Stimulated activated CD4-positive, alpha-beta T cell treated with anti-CD3 and anti-CD28 coated beads, Interleukin-2, amount 100 ng/mL, for 24 hours (primary cell): ENCODE measurements at regions not wholly inside any gene's neighbourhood (a gene's known extent, or its start where the extent isn't known, plus 50 kb on each side); places are given as distances from the start of the nearest gene placed in this dataset.

Source experiments
- DNase-seq, 2 donors: peaks; one replicate each; pipeline ENCODE4 v3.0.0-alpha.2; 2020

DNA sequence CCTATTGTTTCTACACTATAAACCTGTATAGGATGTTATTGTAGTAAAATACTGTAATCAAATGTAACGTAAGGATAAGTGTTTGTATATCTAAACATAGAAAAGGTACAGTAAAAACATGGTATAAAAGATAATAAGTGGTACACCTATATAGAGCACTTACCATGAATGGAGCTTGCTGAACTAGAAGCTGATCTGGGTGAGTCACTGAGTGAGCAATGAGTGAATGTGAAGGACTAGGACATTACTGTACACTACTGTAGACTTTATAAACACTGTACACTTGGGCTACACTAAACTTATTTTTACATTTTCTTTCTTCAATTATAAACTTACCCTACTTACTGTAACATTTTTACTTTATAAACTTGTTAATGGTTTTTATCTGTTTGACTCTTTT, 732.9 kb upstream of the LRRN3 start:
- DNase-seq = no peak

GRCh38 chr7:110371709-110372108, 719.2 kb upstream of the LRRN3 start:
- no peak for DNase-seq

- no peak for DNase-seq
These were observed 718.2 kb upstream of the LRRN3 start for GRCh38 chr7:110372685-110373084.

DNA sequence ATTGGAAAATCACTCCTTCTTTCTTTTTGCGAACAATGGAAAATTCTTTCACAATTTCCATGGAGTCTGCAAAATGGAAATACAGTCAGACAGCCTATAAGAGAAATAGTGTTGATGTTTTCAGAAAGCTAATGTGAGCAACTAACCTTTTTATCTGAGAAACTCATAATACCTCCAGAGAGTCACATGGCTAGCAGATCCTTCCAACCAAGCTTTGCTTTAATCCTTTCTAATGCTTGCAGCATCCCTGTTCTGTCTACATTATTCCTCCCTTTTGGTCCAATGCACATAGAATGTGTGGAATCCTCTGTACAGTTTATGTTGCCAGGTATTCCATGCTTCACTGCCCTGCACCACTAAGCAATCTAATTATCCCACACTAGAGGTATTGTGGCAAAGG, 717.5 kb upstream of the LRRN3 start:
- DNase-seq = no peak

- DNase-seq = no peak
These were observed 717.1 kb upstream of the LRRN3 start for GRCh38 chr7:110373859-110374258.

DNA sequence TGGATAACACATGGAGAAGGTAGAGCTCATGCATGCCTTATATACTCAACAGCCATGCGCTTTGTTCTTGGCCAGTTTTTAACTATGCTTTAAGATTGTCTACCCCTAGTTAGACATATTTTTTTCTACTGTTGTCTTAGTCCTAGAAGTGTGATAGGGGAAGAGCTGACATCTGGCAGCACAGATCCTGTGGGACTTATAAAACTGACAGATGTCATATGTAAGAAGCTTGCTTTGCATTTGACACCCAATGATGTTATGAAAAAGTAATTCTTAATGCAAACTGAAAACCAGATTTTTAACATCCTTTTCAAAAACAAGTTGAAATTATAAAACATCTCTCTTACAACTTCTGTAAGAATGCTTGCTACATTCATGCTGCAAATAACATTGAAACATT, 715.9 kb upstream of the LRRN3 start:
- no peak for DNase-seq

GRCh38 chr7:110382736-110383135, 708.2 kb upstream of the LRRN3 start:
- DNase-seq = no peak

GRCh38 chr7:110386006-110386405, 704.9 kb upstream of the LRRN3 start:
- DNase-seq = no peak

- no peak for DNase-seq
These were observed 704.0 kb upstream of the LRRN3 start for GRCh38 chr7:110386913-110387312.

DNA sequence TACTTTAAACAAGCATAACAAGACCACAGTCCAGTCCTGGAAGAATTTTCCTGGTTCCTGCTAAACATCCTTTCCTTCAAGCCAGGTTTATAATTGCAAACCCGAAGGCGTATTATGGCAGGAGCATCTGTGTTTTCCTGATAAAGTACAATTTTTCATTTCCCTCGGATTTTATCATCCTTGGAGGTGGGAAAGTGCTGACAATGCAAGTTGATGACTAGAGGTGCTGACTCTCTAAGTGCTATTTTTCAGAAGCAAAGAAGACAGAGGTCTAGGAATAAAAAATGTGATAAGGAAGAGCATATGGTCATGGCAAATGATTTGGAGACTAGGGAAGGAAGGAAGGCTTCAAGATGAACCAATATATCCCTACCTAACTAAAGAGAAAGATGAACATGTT, 703.2 kb upstream of the LRRN3 start:
- no peak for DNase-seq

GRCh38 chr7:110388457-110388856, 702.5 kb upstream of the LRRN3 start:
- no peak for DNase-seq

GRCh38 chr7:110396021-110396420, 694.9 kb upstream of the LRRN3 start:
- DNase-seq = no peak

- DNase-seq = no peak
These were observed 692.8 kb upstream of the LRRN3 start for GRCh38 chr7:110397927-110398660.

GRCh38 chr7:110399421-110399820, 691.5 kb upstream of the LRRN3 start:
- no peak for DNase-seq

DNA sequence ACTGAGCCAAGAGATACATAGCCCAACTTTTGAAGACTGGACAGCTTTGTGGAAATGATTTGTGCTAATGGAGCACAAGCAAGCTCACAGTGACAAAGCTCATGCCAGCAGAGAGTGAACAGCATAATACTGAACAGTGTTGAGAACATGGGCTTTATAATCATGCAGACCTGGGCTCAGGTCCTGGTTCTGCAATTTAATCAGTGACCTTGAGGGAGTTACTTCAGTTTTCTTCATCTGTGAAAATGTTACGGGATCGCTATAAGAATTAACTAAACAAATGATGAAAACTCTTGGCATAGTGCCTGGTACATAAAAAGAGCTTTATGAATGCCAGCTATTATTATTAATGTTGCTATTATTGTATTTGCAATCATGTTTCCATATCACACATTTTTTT, 690.5 kb upstream of the LRRN3 start:
- DNase-seq = no peak

GRCh38 chr7:110407242-110407641, 683.7 kb upstream of the LRRN3 start:
- no peak for DNase-seq

- DNase-seq = no peak
These were observed 683.2 kb upstream of the LRRN3 start for GRCh38 chr7:110407706-110408105.

DNA sequence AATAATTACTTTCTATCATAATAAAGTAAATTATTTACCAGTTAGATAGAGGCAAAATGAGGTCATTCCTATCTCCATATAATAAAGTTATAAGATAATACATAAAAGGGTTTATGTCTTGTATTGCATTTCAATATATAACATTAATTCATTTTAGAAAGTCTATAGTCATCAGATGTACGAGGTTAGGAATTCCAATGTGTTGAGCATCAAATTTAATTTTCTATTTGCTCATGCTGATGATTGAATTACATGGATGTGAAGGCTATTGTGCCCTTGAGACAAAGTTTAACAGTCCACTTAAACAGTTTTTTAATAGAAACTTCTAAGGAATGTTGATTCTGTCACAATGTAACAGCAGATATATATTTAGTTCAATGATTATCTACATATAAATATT, 678.3 kb upstream of the LRRN3 start:
- no peak for DNase-seq

GRCh38 chr7:110413038-110413437, 677.9 kb upstream of the LRRN3 start:
- no peak for DNase-seq

- no peak for DNase-seq
These were observed 673.3 kb upstream of the LRRN3 start for GRCh38 chr7:110417611-110418010.

- DNase-seq = no peak
These were observed 672.2 kb upstream of the LRRN3 start for GRCh38 chr7:110418659-110419280.

GRCh38 chr7:110420788-110421187, 670.1 kb upstream of the LRRN3 start:
- DNase-seq = no peak

- DNase-seq = no peak
These were observed 669.3 kb upstream of the LRRN3 start for GRCh38 chr7:110421490-110422241.

- DNase-seq = no peak
These were observed 658.8 kb upstream of the LRRN3 start for GRCh38 chr7:110432061-110432553.
